GM21515 (cell line): ENCODE measurements at regions not wholly inside any gene's neighbourhood (a gene's known extent, or its start where the extent isn't known, plus 50 kb on each side); places are given as distances from the start of the nearest gene placed in this dataset.

Experiments
- ATAC-seq: cut with Tn5 transposase; IDR thresholded peaks from one replicate; pipeline ENCODE4 v1.9.1; 2021; ENCODE audit not compliant: unreplicated experiment

DNA sequence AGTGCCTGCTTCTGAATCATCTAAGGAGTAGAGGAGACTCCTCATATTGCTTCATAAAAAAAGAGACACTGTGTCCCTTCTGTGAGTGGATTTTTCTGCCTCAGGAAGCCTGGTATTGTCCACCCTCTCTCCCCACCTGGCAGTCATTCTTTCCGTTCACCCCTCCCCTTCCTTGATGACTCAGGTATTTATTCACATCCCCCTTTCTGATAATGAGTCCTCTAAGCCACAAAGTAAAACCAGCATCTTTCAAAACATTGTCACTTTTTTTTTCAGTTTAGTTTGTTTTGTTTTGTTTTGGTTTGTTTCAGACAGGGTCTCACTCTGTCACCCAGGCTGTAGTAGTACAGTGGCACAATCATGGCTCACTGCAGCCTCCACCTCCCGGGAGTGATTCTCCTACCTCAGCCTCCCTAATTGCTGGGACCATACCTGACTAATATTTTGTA, 65.2 kb upstream of the UBE2E1 start:
- peak; percentile 76 for ATAC-seq

DNA sequence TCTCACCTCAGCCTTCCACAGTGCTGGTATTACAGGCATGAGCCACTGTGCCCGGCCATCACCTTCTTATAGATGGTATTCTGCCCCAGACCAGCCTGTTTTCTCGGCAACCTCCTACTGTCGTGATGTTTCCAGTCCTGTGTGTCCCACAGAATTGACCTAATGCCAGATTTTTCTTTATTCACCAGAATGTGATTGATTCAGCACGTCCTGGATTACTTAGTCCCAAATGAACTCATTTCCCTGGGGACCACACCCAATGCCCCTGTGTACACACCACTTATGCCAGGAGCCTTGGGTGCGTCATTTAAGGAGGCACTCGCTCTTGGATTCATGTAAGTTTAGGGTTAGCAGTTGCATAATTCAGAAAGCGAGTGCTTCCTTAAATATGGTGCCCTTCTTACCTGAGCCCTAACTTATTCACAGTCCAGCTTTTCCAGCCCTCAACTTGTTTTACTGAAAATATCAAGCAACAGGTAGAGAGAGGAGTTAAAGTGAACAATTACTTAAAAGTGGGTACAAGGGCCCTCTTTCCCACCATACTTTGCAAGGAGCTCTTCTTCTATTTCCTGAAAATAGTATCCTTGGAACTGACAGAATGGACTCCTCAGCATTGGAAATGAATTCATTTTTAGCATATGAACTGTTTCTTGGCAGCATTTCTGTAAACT, 64.6 kb upstream of the UBE2E1 start:
- ATAC-seq = no peak

DNA sequence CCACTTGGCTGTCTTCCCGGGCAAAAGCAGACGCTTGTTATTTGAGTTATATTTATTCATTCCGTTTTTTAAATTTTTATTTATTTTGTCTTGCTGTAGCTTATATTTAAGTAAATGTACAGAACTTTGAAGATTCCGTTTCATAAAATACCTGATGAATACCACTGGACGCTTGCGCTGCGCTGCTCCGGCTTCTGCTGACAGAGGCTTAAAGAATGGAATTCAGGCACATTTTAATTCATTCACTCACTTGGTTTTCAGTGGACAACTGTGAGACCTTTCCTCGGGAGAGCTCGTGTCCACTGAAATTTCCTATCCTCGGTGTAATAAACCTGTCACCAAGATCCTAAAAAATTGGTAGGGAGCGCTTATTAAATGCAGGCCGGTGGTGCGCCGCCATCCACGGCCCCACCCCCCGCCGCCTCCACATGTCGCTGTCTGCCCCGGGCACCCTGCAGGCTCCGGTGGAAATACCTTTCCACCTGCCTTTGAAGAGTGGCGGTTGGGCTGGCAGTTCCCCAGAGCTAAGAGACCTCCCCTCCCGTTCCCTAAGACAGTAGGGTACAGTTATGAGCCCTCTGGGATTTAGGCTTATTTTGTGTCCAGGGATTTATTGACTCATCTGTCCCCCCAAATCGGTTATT, 62.5 kb upstream of the UBE2E1 start:
- ATAC-seq = no peak

DNA sequence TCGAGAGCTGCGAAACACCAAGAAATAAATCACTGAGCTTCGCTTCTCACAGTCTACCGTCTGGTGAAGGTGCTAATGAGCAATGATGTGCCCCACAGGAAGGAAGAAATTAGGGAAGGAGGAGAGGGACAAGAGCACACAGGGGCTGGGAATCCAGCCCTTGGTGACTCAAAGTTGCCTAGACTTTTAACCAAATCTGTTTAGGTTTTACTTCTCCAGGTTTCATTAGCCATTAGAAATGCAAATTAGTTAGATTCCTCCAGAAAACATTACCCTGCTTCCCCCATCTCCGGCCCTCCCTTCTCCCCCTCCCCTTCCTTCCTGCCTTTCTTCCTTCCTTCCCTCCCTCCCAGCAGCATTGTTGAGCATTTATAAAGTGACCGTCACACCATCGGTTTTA, 59.3 kb upstream of the UBE2E1 start:
- ATAC-seq = no peak

DNA sequence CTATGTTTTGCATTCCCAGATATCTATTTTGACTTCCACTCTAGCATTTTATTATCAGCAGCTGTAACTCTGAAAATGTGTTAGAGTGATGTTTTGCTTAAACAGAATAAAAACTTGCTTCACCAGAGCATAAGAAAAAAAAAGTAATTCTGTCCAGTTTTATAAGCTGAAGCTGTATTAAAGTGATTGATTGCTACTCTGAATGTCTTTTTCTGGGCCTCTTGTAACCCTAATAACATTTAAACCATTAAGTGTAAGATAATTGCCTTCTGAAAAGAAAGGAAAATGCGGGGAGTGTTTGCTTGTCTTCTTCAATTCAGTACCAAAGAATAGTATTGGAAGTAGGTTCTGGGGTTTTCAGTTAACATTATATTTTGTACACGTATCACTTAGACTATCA, 57.9 kb upstream of the UBE2E1 start:
- ATAC-seq = no peak

DNA sequence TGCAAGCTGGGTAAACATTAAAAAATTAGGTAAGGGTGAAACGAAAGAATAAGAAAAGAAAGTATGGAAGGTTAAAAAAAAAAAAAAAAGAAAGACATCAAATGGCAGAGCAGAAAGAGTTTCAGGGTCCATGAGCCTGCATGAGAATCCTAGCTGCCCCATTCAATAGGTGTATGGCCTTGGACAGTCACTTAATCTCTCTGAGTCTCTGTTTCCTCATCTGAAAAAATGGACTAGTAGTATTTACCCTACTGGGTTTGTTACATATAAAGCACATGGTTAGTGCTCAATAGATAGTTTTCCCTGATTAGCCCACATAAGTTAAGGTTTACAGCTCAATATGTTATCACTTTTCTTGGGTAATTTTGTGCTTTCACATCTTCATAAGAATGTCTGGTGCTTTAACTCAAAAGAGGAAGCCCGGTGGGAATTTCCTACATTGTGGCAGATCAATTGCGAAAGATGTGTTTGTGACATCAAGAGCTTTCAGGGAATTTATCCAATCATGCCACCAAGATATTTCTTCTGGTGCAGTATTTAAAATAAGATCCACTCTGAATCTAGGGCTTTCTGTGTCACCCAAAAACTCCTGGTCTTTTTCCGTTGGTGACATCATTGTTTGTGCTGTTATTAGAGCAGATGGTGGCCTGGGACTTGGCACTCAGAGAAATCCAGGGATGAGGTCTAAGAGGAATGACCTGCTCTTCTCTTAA, 57.2 kb upstream of the UBE2E1 start:
- ATAC-seq = no peak

DNA sequence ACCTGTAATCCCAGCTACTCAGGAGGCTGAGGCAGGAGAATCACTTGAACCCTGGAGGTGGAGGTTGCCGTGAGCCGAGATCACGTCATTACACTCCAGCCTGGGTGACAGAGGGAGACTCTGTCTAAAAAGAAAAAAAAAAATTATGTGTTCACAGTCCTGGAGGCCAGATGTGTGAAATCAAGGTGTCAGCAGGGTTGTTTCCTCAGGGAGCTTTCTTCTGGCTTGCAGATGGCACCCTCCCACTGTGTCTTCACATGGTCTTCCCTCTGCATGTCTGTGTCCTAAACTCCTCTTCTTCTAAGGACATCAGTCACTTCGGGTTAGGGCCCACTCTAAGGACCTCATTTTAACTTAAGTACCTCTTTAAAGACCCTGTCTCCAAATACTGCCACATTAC, 56.1 kb upstream of the UBE2E1 start:
- no peak for ATAC-seq

DNA sequence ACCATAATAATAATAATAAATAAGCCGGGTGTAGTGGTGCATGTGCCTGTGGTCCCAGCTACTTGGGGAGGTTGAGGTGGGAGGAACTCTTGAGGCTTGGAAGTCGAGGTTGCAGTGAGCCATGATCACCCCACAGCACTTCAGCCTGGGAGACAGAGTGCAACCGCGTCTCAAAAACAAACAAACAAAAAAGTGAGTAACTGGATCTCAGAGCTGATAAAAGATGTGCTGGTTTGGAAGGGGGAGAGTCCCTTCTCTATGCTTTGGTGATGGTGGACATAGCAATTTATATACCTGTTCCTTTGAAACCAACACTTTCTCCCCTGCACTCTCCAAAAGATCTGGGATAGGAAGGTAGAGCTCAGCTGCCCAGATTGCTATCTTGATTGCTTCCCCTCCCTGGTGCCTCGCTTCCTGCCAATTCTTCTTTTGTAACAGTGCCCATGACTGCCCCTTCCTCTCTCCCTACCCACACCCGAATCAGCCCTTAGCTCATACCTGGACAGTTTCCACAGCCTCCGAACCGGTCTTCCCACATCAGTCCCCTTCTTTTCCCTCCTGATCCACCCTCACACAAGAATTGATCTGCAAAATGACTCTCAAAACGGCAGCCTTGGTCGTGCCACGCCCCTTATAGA, 55.1 kb upstream of the UBE2E1 start:
- no peak for ATAC-seq

DNA sequence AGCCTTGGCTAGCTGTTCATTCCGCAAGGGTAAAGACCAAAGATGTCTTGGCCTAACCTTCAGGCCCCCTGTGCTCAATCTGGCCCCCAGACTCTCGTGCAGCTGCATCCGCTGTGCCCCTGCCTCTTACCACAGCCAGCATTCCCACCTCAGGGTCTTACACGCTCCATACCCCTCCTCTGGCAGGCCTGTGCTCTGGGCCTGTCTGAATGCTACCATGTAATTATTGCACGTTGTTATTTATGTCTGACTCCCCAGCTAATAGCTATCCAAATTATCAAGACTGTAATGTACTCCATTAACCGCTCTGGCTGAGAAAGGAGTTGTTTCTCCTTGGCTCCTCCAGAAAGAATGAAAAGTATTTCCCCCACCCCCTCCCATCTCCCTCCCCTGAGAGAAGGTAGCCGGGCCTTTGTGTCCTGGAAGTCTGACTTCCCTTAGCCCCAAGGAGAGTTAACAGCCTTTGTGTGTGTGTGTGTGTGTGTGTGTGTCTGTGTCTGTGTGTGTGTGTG, 54.5 kb upstream of the UBE2E1 start:
- no peak for ATAC-seq

DNA sequence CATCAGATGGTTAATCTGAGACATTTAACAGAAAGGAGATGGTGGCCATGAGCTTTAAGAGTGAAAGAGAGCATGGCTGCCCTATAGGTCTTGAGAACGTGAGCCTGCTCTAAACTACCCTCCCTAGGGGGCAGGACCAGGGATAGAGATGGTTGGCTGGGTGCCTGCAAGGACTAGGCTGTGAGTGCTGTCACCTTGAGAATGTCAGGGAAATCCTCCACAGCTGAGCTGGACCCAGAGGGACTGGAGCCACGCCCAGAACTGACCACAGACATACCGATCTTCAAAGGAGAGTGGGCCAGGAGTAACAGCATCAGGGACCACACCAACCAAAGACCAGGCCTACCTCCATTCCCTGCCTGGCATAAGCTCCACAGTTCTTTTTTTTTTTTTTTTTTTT, 53.6 kb upstream of the UBE2E1 start:
- no peak for ATAC-seq

DNA sequence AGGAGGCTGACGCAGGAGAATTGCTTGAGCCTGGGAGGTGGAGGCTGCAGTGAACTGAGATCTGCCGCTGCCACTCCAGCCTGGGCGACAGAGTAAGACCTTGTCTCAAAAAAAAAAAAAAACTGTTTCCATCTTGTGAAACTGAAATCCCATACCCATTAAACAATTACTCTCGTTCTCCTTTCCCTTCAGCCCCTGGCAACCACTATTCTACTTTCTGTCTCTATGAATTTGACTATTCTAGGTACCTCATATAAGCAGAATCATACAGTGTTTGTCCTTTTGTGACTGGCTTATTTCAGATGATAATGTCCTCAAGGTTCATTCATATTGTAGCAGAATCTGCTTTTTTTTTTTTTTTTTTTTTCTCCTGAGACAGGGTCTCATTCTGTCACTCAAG, 51.5 kb upstream of the UBE2E1 start:
- ATAC-seq = no peak
